ENCODE measurements at regions not wholly inside any gene's neighbourhood (a gene's known extent, or its start where the extent isn't known, plus 50 kb on each side); places are given as distances from the start of the nearest gene placed in this dataset.
A peak's percentile ranks its signal among the peaks of the same experiment; 100 is the strongest.

DNA sequence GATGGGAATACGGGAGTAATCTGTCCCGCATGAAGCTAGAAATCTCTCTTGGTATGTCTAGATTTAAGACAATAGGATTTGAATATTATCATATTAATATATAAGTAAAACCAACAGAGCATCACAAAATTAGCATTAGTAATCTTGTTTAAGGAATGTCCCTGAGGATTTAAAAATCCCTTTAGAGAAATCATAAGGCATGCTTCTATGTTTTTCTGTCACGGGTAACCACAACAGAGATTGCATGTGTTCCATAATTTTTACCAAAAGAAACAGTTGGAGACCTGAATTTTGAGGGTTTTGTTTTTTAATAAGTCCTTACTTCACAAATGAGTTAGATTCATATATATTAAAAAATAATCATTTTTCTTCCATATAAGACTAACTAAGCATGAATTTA lies 146.8 kb downstream of the GJA1 start:
- Histone ChIP-seq H3K4me3 (ENCODE audit: low read length, poor library complexity, severe bottlenecking) (no peak overlapping the region), H3K36me3 (ENCODE audit: insufficient read depth, low read length) (no peaks in the 10 kb centered on the region)

DNA sequence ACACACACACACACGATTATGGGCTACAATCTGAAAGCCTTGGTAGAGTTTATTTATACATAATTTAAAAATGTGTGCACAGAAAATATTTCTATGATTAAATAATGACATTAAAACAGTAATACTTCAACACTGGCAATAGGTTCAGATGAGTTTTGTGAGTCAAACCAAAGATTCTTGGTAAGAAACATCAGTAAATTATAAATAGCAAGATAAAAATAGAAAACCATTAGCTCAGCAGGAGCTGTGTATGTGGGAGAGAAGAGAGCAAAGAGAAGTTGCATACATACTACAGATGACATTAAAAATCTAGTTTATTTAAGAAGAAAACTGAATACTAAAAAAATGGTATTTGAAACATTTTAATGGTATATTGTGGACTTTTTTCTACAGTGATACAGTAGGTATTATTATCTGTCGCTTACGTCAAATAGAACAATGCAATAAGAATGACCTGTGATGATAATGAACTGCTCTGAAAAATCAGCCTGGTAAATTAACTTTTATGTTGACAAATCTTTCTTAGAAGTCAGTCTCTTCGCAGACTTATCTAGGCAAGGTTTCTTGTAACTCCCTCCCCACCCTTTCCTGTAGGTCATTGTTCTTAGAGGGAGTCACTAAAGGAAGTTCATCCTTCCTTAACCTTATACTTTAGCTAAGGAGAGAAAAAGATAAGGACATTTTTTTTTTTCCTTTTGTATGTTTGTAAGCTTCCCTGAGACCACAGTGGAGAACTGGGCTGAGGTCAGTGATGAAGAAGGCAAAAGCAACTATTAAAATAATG lies 149.3 kb downstream of the GJA1 start:
- Histone ChIP-seq H3K9me2 (replicated peaks; ENCODE audit: low read depth, low read length) (no peaks in the 10 kb centered on the region), H3K79me2 (ENCODE audit: insufficient read depth, low read length) (no peaks in the 10 kb centered on the region), H3K27me3 (ENCODE audit: insufficient read depth, low read length, poor library complexity, severe bottlenecking) (no peaks in the 10 kb centered on the region), H3K4me2 (ENCODE audit: low read depth, low read length, poor library complexity, severe bottlenecking) (no peak overlapping the region), H2AFZ (ENCODE audit: low read length) (no peak overlapping the region), H3K9me3 (ENCODE audit: insufficient read depth, low read depth, low read length) (no peaks in the 10 kb centered on the region), H3K9ac (ENCODE audit: low read depth, low read length, poor library complexity, severe bottlenecking) (no peak overlapping the region), H4K20me1 (ENCODE audit: insufficient read depth, low read length, poor library complexity, severe bottlenecking) (no peaks in the 10 kb centered on the region), H3K4me1 (ENCODE audit: insufficient read depth, low read length, poor library complexity, severe bottlenecking) (no peaks in the 10 kb centered on the region), H3F3A (ENCODE audit: low read depth) (no peaks in the 10 kb centered on the region), H3K36me3 (ENCODE audit: insufficient read depth, low read length) (no peaks in the 10 kb centered on the region), H3K4me3 (ENCODE audit: low read length, poor library complexity, severe bottlenecking) (no peak overlapping the region)
- no peak for TF ChIP-seq EZH2phosphoT487 (IDR thresholded peaks at IDR 0.05; ENCODE audit: borderline replicate concordance)
- TF ChIP-seq, protein P1, sequence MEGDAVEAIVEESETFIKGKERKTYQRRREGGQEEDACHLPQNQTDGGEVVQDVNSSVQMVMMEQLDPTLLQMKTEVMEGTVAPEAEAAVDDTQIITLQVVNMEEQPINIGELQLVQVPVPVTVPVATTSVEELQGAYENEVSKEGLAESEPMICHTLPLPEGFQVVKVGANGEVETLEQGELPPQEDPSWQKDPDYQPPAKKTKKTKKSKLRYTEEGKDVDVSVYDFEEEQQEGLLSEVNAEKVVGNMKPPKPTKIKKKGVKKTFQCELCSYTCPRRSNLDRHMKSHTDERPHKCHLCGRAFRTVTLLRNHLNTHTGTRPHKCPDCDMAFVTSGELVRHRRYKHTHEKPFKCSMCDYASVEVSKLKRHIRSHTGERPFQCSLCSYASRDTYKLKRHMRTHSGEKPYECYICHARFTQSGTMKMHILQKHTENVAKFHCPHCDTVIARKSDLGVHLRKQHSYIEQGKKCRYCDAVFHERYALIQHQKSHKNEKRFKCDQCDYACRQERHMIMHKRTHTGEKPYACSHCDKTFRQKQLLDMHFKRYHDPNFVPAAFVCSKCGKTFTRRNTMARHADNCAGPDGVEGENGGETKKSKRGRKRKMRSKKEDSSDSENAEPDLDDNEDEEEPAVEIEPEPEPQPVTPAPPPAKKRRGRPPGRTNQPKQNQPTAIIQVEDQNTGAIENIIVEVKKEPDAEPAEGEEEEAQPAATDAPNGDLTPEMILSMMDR (conservative IDR thresholded peaks at IDR 0.05; ENCODE audit: low read length), result no peak

More for the DNA sequence above, 146.8 kb downstream of the GJA1 start:
- no peaks in the 10 kb centered on the region for H3K4me1 ChIP-seq (ENCODE audit: insufficient read depth, low read length, poor library complexity, severe bottlenecking)
- H3K79me2 ChIP-seq (ENCODE audit: insufficient read depth, low read length), result no peaks in the 10 kb centered on the region
- no peak overlapping the region for H3K4me2 ChIP-seq (ENCODE audit: low read depth, low read length, poor library complexity, severe bottlenecking)
- H3F3A ChIP-seq (ENCODE audit: low read depth), result no peaks in the 10 kb centered on the region
- H3K27me3 ChIP-seq (ENCODE audit: insufficient read depth, low read length, poor library complexity, severe bottlenecking), result no peaks in the 10 kb centered on the region
- 0 out of 2 replicates have a peak overlapping the region, but pooled peaks have one; percentile 38 for H2AFZ ChIP-seq (ENCODE audit: low read length)
- H3K9me2 ChIP-seq (replicated peaks; ENCODE audit: low read depth, low read length), result no peaks in the 10 kb centered on the region
- H4K20me1 ChIP-seq (ENCODE audit: insufficient read depth, low read length, poor library complexity, severe bottlenecking), result no peaks in the 10 kb centered on the region
- TF ChIP-seq, protein P1 (conservative IDR thresholded peaks at IDR 0.05; ENCODE audit: low read length), result no peak
- no peak for TF ChIP-seq EZH2phosphoT487 (IDR thresholded peaks at IDR 0.05; ENCODE audit: borderline replicate concordance)
- H3K9me3 ChIP-seq (ENCODE audit: insufficient read depth, low read depth, low read length), result no peaks in the 10 kb centered on the region
- no peak overlapping the region for H3K9ac ChIP-seq (ENCODE audit: low read depth, low read length, poor library complexity, severe bottlenecking)

DNA sequence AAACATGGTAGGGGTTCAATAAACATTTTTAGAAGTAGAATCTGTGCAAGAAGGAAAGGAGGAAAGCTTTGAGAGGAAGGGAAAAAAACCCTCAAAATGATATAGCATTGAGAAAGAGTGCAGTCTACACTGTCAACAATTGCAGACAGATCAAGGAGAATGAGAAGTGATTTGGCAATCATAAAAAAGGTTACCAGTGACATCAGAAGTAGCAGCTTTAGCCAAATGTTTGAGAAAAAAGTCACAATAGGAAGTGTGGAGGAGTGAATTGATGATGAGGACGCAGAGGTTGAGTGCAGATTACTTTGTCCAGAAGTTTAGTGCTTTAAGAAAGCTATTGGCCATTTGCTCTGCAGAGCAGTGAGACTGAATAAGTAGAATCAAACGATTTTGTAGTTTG lies 155.0 kb downstream of the GJA1 start:
- H3K4me1 ChIP-seq (ENCODE audit: insufficient read depth, low read length, poor library complexity, severe bottlenecking), result no peaks in the 10 kb centered on the region
- H3K36me3 ChIP-seq (ENCODE audit: insufficient read depth, low read length), result no peaks in the 10 kb centered on the region
- H3K79me2 ChIP-seq (ENCODE audit: insufficient read depth, low read length), result no peaks in the 10 kb centered on the region
- no peaks in the 10 kb centered on the region for H3K27me3 ChIP-seq (ENCODE audit: insufficient read depth, low read length, poor library complexity, severe bottlenecking)
- H3K9ac ChIP-seq (ENCODE audit: low read depth, low read length, poor library complexity, severe bottlenecking), result no peak overlapping the region
- H2AFZ ChIP-seq (ENCODE audit: low read length), result no peak overlapping the region
- H3K9me2 ChIP-seq (replicated peaks; ENCODE audit: low read depth, low read length), result no peaks in the 10 kb centered on the region
- H4K20me1 ChIP-seq (ENCODE audit: insufficient read depth, low read length, poor library complexity, severe bottlenecking), result no peaks in the 10 kb centered on the region
- H3K4me3 ChIP-seq (ENCODE audit: low read length, poor library complexity, severe bottlenecking), result no peak overlapping the region
- no peak for TF ChIP-seq EZH2phosphoT487 (IDR thresholded peaks at IDR 0.05; ENCODE audit: borderline replicate concordance)
- TF ChIP-seq, protein P1 (conservative IDR thresholded peaks at IDR 0.05; ENCODE audit: low read length), result no peak
- H3F3A ChIP-seq (ENCODE audit: low read depth), result no peaks in the 10 kb centered on the region
- H3K9me3 ChIP-seq (ENCODE audit: insufficient read depth, low read depth, low read length), result no peaks in the 10 kb centered on the region
- H3K4me2 ChIP-seq (ENCODE audit: low read depth, low read length, poor library complexity, severe bottlenecking), result no peak overlapping the region

All from Loucy (cell line).